VCaP (cell line): ENCODE measurements at regions not wholly inside any gene's neighbourhood (a gene's known extent, or its start where the extent isn't known, plus 50 kb on each side); places are given as distances from the start of the nearest gene placed in this dataset.
A peak's percentile ranks its signal among the peaks of the same experiment; 100 is the strongest.

Source experiments
- H3K27ac ChIP-seq: fragments of 450-650 bp; 2 replicates; pipeline ENCODE4 v1.5.1; 2017
- TF ChIP-seq, protein P1 (sequence below): fragments of 450-650 bp; conservative IDR thresholded peaks from 2 replicates; pipeline ENCODE4 v1.5.1; 2017; ENCODE audit warnings: mild to moderate bottlenecking, moderate library complexity

DNA sequence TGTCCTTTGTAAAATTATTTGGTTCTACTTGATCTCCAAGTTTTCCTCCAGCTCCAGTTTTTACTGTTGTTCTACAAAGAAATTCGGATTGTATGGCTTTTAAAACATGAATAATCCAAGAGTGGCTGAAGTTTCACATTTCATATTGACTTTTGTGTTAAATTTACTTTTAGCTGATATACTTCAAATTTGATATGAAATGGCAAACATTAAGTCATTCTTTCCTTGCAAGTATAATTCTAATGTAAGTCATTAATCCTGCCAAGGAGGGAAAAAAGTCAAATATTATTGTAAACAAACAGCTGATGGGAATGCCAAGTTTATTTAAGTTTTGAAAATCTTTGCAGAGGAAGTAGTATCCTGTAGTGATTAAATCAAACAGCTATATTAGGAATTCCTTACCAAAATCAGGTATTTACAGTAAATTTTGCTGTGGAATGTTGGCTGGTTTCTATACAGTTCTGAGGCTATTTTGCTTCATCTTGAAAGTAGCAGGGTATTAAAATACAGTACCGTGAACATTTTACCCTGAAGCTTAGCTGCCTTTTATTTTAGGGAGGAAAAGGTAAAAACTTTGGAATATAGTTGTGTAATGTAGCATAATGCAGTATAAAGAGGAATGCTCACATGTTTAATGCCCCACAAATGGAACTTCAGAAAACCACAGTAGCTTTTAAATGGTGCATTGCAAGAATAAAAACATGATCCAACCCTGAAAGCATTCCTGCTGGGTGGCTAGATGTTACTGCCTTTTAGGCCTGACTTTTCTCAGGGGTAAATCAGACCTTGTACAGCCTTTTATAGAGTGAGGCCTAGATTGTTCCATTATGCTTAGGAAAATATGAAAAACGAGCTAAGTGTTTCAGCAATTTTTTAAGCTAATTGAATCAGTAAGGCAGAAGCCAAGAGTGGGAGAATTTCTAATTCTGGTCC is 62.7 kb upstream of the NT5C1B start:
- TF ChIP-seq, protein P1, sequence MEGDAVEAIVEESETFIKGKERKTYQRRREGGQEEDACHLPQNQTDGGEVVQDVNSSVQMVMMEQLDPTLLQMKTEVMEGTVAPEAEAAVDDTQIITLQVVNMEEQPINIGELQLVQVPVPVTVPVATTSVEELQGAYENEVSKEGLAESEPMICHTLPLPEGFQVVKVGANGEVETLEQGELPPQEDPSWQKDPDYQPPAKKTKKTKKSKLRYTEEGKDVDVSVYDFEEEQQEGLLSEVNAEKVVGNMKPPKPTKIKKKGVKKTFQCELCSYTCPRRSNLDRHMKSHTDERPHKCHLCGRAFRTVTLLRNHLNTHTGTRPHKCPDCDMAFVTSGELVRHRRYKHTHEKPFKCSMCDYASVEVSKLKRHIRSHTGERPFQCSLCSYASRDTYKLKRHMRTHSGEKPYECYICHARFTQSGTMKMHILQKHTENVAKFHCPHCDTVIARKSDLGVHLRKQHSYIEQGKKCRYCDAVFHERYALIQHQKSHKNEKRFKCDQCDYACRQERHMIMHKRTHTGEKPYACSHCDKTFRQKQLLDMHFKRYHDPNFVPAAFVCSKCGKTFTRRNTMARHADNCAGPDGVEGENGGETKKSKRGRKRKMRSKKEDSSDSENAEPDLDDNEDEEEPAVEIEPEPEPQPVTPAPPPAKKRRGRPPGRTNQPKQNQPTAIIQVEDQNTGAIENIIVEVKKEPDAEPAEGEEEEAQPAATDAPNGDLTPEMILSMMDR: no peak
- no peak overlapping the region for H3K27ac ChIP-seq

DNA sequence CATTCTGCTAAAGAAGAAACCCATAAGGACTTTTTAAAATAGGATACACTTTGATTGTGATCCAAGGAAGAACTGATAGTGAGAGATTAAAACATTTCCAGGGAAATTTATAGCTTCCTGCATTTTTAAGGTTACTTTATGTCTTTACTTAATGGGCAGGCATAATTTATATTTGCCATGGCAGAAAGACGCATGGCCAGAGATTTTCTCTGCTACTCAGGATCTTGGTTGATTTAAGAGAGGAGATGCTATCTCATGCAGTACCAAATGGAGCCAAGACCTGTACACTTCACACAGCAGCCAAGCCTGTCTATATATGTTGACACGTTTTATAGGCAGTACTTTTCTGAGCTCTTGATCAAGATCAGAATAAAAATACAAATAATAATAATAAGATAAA is 60.9 kb upstream of the NT5C1B start:
- TF ChIP-seq, protein P1: no peak

DNA sequence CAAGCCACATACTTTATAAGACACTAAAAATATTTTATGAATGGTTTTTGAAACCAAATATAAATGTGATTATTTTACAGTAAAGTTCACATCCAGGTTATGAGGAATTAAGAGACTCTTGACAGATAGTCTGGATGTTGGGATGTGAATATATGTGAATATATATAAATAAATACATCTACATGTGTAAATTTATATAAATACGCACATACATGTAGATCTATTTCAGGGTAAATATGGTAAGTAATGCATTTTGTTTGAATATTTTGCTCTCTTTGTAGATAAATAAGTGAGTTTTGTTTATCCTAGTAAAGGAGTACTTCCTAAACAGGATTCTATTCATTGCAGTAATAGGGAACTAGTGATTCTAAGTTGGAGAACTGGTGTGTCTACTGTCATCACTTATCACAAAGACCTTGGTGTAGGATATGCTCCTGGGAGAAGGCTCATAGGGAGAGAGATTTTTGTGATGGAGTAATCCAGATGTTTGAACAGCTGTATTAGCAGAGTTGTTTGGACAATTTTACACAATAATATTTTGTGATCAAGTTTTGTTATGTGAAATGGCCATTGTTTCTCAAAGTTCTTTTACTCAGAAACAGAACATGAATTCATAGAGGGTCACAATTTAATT is 60.2 kb upstream of the NT5C1B start:
- TF ChIP-seq, protein P1: no peak
- H3K27ac ChIP-seq: peak overlapping the region; percentile 31; the same call in 1 of the 2 replicates

More for the DNA sequence above, 60.9 kb upstream of the NT5C1B start:
- H3K27ac ChIP-seq: peak overlapping the region; percentile 31; the same call in 1 of the 2 replicates

DNA sequence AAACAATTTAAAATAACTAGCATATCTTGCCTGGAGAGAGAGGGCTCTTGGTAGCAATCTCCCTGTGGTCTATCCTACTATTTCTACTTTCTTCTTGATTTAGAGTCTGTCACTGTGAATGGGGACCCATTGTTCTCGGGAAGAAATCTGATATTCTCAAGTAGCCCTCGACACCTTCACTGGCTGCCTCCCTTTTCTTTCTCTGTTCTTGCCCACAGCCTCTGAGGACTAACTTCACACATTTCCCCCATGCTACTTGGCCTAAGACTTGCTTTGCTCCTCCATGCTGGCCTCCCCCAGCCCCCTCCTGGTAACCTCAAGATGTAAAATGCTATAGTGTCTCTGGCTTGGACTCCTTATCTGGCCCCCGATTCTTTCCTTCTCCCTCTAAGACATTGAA is 58.8 kb upstream of the NT5C1B start:
- H3K27ac ChIP-seq: no peak overlapping the region
- TF ChIP-seq, protein P1: no peak

DNA sequence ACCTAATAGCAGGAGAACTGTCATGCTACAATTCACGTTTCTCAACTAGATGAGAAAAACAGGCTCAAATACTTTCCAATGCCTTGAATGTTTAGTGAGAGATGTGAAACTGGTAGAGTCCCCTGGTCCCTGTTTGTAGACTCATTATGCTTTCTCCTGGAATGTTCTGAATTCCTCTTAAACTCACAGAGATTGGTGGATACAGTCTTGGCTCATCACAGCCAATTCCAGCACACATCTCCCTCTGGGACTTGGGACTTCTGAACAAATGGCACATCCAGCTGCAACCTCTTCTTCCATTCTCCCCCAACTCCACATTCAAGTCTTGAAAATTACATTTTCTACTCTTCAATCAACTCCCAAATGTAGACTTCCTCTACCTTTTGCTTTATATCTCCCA is 58.4 kb upstream of the NT5C1B start:
- TF ChIP-seq, protein P1: no peak
- H3K27ac ChIP-seq: no peak overlapping the region

DNA sequence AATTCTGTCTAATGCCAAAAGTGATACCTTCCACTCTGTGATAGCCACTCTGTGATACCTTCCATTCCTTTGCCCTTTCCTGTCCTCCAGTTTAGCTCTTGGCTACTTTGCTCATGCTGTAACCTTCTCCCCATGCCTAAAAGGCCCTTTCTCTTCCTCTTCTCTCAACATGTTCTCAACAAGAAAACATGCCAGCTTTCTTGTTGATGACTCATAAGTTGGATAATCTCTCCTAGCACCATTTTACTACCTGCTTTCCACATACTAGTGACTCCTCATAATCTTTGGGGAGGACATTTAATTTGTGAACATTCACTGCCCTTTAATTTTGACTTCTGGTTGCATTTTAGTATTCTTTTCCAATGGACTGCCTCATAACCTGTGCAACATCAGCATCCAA is 55.9 kb upstream of the NT5C1B start:
- TF ChIP-seq, protein P1: no peak

DNA sequence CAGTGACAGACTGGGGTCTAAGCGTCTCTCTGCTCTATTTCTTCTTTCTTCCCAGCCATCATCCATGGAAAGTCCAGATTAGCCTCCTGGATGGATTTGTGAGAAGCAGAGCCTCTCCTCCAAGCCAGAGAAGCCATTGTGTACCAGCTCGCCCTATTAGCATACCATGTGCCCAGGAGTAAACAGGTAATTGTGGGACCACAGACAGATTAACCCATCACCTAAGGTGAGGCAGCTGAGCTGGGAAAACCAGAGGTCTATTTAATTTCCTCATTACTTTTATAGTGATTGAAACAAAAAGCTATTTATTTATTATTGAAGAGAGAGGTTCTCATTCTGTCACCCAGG is 54.7 kb upstream of the NT5C1B start:
- H3K27ac ChIP-seq: no peak overlapping the region
- TF ChIP-seq, protein P1: no peak

More for the DNA sequence above, 55.9 kb upstream of the NT5C1B start:
- H3K27ac ChIP-seq: no peak overlapping the region
